Mesenchymal stem cell (in vitro differentiated cells and primary cell): ENCODE measurements at regions not wholly inside any gene's neighbourhood (a gene's known extent, or its start where the extent isn't known, plus 50 kb on each side); places are given as distances from the start of the nearest gene placed in this dataset.

Experiments
- DNase-seq: peaks from one replicate; pipeline ENCODE4 v3.0.0-alpha.2; 2013
- H2AFZ ChIP-seq: one replicate; pipeline ENCODE4 v1.6.1; 2013; ENCODE audit warnings: low read depth, mild to moderate bottlenecking, control low read depth, inconsistent platforms, low read length, moderate library complexity
- H2AK5ac ChIP-seq: 2 replicates; pipeline ENCODE4 v1.6.1; 2013; ENCODE audit warnings: low read length, moderate library complexity, mild to moderate bottlenecking, inconsistent platforms; ENCODE audit not compliant: severe bottlenecking
- H2BK120ac ChIP-seq: one replicate; pipeline ENCODE4 v1.6.1; 2013; ENCODE audit warnings: low read depth, mild to moderate bottlenecking, inconsistent platforms, low read length, moderate library complexity
- H2BK12ac ChIP-seq, 2 experiments: one replicate each; pipeline ENCODE4 v1.6.1; 2013; ENCODE audit warnings: inconsistent platforms in 2 of 2, low read length in 2 of 2, mild to moderate bottlenecking in 2 of 2, moderate library complexity in 2 of 2, control low read depth in 1 of 2
- H2BK15ac ChIP-seq: one replicate; pipeline ENCODE4 v1.6.1; 2013; ENCODE audit warnings: mild to moderate bottlenecking, low read depth, inconsistent platforms; ENCODE audit not compliant: poor library complexity, severe bottlenecking
- H2BK5ac ChIP-seq: 2 replicates; pipeline ENCODE4 v1.6.1; 2013; ENCODE audit warnings: low read depth, mild to moderate bottlenecking, low read length, control low read depth, inconsistent platforms; ENCODE audit not compliant: poor library complexity, severe bottlenecking
- H3K14ac ChIP-seq, 2 experiments: one replicate each; pipeline ENCODE4 v1.6.1; 2013; ENCODE audit warnings: inconsistent platforms in 2 of 2, low read length in 2 of 2, control low read depth in 1 of 2, mild to moderate bottlenecking in 1 of 2, moderate library complexity in 1 of 2
- H3K18ac ChIP-seq, 2 experiments: one replicate each; pipeline ENCODE4 v1.6.1; 2013; ENCODE audit warnings: inconsistent platforms in 2 of 2, low read length in 2 of 2, control low read depth in 1 of 2, low read depth in 1 of 2, mild to moderate bottlenecking in 1 of 2
- H3K23ac ChIP-seq, 2 experiments: one replicate each; pipeline ENCODE4 v1.6.1; 2013; ENCODE audit warnings: inconsistent platforms in 2 of 2, low read length in 2 of 2, mild to moderate bottlenecking in 2 of 2, moderate library complexity in 2 of 2, control low read depth in 1 of 2
- H3K27ac ChIP-seq: 2 replicates; pipeline ENCODE4 v1.5.1; 2013; ENCODE audit warnings: mild to moderate bottlenecking, moderate library complexity, low read length, control low read depth, inconsistent platforms; ENCODE audit not compliant: poor library complexity, severe bottlenecking
- H3K27me3 ChIP-seq, 2 experiments: 2 replicates each; pipeline versions ENCODE4 v1.6.1 to v1.7.0; 2013; ENCODE audit warnings: low read length in 2 of 2, mild to moderate bottlenecking in 2 of 2, moderate library complexity in 2 of 2, control low read depth in 1 of 2, inconsistent platforms in 1 of 2; ENCODE audit not compliant: control insufficient read depth in 1 of 2, insufficient read depth in 1 of 2
- H3K36me3 ChIP-seq, 2 experiments: 2 replicates each; pipeline versions ENCODE4 v1.6.1 to v1.7.0; 2013; ENCODE audit warnings: low read length in 2 of 2, control low read depth in 1 of 2, inconsistent platforms in 1 of 2, low read depth in 1 of 2, mild to moderate bottlenecking in 1 of 2; ENCODE audit not compliant: insufficient read depth in 2 of 2, control insufficient read depth in 1 of 2
- H3K4ac ChIP-seq, 2 experiments: one replicate each; pipeline ENCODE4 v1.6.1; 2013; ENCODE audit warnings: inconsistent platforms in 2 of 2, low read length in 2 of 2, mild to moderate bottlenecking in 2 of 2, moderate library complexity in 2 of 2, control low read depth in 1 of 2, low read depth in 1 of 2
- H3K4me1 ChIP-seq: 2 replicates; pipeline ENCODE4 v1.6.1; 2013; ENCODE audit warnings: low read depth, low read length, control low read depth; ENCODE audit not compliant: control insufficient read depth, insufficient read depth
- H3K4me2 ChIP-seq: 2 replicates; pipeline ENCODE4 v1.6.1; 2013; ENCODE audit warnings: low read length, mild to moderate bottlenecking, inconsistent platforms; ENCODE audit not compliant: poor library complexity, severe bottlenecking
- H3K4me3 ChIP-seq, 2 experiments: 2 replicates each; pipeline versions ENCODE4 v1.5.1 to v1.7.0; 2013; ENCODE audit warnings: low read length in 2 of 2, mild to moderate bottlenecking in 2 of 2, control low read depth in 1 of 2, low read depth in 1 of 2; ENCODE audit not compliant: insufficient read depth in 1 of 2
- H3K79me1 ChIP-seq: replicated peaks from 2 replicates; pipeline ENCODE4 v1.6.1; 2013; ENCODE audit warnings: mild to moderate bottlenecking, control low read depth, low read length, inconsistent platforms; ENCODE audit not compliant: poor library complexity, severe bottlenecking
- H3K9ac ChIP-seq: 2 replicates; pipeline ENCODE4 v1.7.0; 2013; ENCODE audit warnings: mild to moderate bottlenecking, low read length, moderate library complexity
- H3K9me3 ChIP-seq: 2 replicates; pipeline ENCODE4 v1.7.0; 2013; ENCODE audit warnings: mild to moderate bottlenecking, low read length; ENCODE audit not compliant: control insufficient read depth
- H4K8ac ChIP-seq: one replicate; pipeline ENCODE4 v1.6.1; 2013; ENCODE audit warnings: inconsistent platforms, mild to moderate bottlenecking, low read length, moderate library complexity
- H4K91ac ChIP-seq: one replicate; pipeline ENCODE4 v1.6.1; 2013; ENCODE audit warnings: mild to moderate bottlenecking, low read length, inconsistent platforms
- whole genome bisulfite sequencing: methylation state at CpG from one replicate; pipeline ENCODE4 v1.1.7; 2013; ENCODE audit warnings: mixed read lengths; 5-methylcytosine and 5-hydroxymethylcytosine counted together

DNA sequence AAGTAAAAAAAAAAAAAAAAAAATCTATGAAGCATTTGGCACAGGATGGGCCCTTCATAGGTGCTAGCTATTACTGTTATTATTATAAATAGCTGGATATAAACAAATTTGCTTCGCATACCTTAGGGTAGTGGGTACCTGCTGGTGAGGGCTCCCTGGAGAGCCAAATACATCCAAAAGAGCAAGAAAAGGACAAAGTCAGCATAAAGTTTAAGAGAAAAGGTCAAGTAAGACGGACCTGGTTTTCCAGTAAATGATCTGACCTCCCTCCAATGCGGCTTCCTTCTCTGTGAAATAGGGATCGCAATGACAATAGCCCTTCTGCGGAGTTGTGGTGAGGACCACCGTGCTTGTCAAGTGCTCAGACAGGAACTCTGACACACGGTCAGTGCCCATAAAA lies 214.5 kb downstream of the SNX10 start:
- Histone ChIP-seq H2AK5ac (no peak overlapping the region), H3K18ac (no peak overlapping the region), H2AFZ (no peak overlapping the region), H3K23ac (no peak overlapping the region), H2BK5ac (no peak overlapping the region), H2BK120ac (no peak overlapping the region), H3K79me1 (no peaks in the 10 kb centered on the region), H3K4me2 (no peak overlapping the region), H3K4me3 (no peak overlapping the region), H3K36me3 (no peaks in the 10 kb centered on the region), H3K4ac (no peak overlapping the region), H2BK12ac (no peak overlapping the region), H3K9ac (no peak overlapping the region), H2BK15ac (no peak overlapping the region), H3K9me3 (no peaks in the 10 kb centered on the region), H3K14ac (no peak overlapping the region), H4K91ac (no peak overlapping the region), H3K27me3 (peaks cover 30 to 47% of the 10 kb centered on the region in 2 experiments), H4K8ac (no peak overlapping the region), H3K27ac (no peak overlapping the region), H3K4me1 (no peaks in the 10 kb centered on the region)
- 80% methylated on average over 7 of the region's 7 CpGs for WGBS
- DNase-seq = no peak

DNA sequence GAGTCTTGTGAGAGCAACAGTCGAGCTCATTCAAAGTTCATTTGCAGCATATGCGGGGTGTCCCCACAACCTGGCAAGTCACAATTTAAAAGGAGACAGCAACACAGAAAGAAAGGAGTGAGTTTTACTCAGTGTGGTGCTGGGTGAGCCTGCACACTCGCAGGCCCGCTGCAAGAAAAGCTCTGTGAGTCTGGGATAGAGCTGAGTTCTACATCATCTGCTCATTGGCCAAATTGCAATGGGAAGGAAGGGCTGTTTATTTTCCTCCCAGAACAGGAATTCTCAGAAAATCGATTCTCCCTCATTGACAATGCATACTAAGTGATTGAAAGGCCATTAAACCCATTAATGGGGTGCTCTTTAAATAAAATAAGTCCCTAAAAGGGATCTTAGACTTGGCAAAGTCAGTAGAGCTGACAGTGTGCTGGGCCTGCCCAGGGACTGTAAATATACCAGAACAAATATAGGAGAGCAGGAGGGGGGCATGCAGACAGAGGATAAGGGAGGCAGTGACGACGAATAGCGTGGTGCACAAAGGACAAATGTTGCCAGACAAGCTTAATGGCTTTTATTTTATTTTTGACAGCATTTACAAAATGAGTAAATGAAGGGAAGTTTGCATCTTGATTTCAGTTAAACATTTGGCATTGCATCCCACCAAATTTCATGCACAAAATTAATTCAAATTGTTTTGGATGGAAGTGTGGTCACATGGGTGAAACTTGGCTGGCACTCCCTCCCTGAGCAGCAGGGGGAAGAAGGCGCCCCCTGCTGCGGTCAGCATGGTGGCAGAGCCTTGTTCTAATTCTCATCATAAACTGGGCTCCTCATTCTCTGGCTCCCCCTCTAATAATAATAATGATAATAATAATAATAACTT lies 215.7 kb downstream of the SNX10 start:
- H3K4me2 ChIP-seq = no peak overlapping the region

DNA sequence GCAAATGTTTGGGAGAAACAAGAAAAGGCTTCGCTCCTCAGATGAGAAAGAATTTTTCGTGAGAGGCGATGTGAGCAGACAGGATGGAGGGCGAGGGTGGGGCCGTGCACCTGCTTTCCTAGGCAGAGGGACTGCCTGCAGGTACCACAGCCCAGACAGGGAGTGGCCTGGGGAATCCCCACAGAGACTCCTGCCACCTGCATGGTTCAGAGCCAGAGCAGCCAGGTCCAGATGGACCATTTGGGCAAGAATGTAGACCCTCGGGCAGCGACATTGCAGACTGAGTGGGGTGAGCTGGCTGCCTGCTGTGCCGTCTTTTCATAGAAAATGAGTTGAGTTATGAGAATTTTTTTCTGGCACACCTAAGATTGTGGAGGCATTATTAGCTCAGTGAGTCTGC lies 216.8 kb downstream of the SNX10 start:
- H4K8ac ChIP-seq = no peak overlapping the region
- no peaks in the 10 kb centered on the region for H3K9me3 ChIP-seq
- no peak overlapping the region for H2BK12ac ChIP-seq
- DNase-seq = no peak
- H3K27me3 ChIP-seq = peaks cover 24 to 46% of the 10 kb centered on the region in 2 experiments
- H4K91ac ChIP-seq = no peak overlapping the region
- H3K36me3 ChIP-seq = no peaks in the 10 kb centered on the region
- H2BK120ac ChIP-seq = no peak overlapping the region
- H2BK15ac ChIP-seq = no peak overlapping the region
- no peaks in the 10 kb centered on the region for H3K79me1 ChIP-seq
- H3K23ac ChIP-seq = no peak overlapping the region
- H3K14ac ChIP-seq = no peak overlapping the region
- no peak overlapping the region for H3K18ac ChIP-seq
- H3K4me3 ChIP-seq = no peak overlapping the region
- H3K4ac ChIP-seq = no peak overlapping the region
- H3K27ac ChIP-seq = no peak overlapping the region
- H3K4me1 ChIP-seq = no peaks in the 10 kb centered on the region
- H3K9ac ChIP-seq = no peak overlapping the region
- H2BK5ac ChIP-seq = no peak overlapping the region
- no peak overlapping the region for H2AK5ac ChIP-seq
- 85% methylated on average over 8 of the region's 8 CpGs for WGBS
- no peak overlapping the region for H2AFZ ChIP-seq
- no peak overlapping the region for H3K4me2 ChIP-seq

More for the DNA sequence above, 215.7 kb downstream of the SNX10 start:
- no peaks in the 10 kb centered on the region for H3K4me1 ChIP-seq
- no peak overlapping the region for H2BK120ac ChIP-seq
- H3K23ac ChIP-seq = no peak overlapping the region
- no peak overlapping the region for H2BK15ac ChIP-seq
- no peak overlapping the region for H3K4ac ChIP-seq
- no peak overlapping the region for H4K91ac ChIP-seq
- H3K9ac ChIP-seq = no peak overlapping the region
- H2AFZ ChIP-seq = no peak overlapping the region
- no peaks in the 10 kb centered on the region for H3K9me3 ChIP-seq
- no peaks in the 10 kb centered on the region for H3K79me1 ChIP-seq
- no peak overlapping the region for H2BK5ac ChIP-seq
- DNase-seq = no peak
- H3K27ac ChIP-seq = no peak overlapping the region
- H4K8ac ChIP-seq = no peak overlapping the region
- H3K14ac ChIP-seq = no peak overlapping the region
- H3K18ac ChIP-seq = no peak overlapping the region
- 72% methylated on average over 7 of the region's 10 CpGs for WGBS
- H2AK5ac ChIP-seq = no peak overlapping the region
- no peaks in the 10 kb centered on the region for H3K36me3 ChIP-seq
- H3K4me3 ChIP-seq = no peak overlapping the region
- H2BK12ac ChIP-seq = no peak overlapping the region
- peaks cover 34 to 52% of the 10 kb centered on the region in 2 experiments for H3K27me3 ChIP-seq

DNA sequence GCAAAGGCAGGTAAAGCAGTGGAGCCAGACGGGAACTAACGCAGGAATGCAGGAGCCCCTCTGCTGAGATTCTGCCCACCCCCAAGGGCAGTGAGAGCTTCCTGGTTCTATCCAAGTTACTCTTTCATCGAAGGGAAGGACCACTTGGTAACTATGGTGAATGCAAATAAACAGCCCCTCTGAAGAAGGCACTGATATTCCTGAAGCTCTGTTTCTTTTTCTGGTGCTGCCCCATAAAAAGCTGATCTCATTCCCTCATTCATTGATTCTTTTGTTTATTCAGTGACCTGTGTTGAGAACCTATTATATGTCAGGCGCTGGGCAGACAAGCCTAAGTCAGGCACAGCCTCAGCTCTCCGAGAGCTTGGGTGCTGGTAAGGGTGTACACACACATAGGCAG lies 217.3 kb downstream of the SNX10 start:
- H3K27me3 ChIP-seq = peaks cover 26 to 43% of the 10 kb centered on the region in 2 experiments
- H2BK5ac ChIP-seq = no peak overlapping the region
- H3K9me3 ChIP-seq = no peaks in the 10 kb centered on the region
- no peak overlapping the region for H3K23ac ChIP-seq
- H3K14ac ChIP-seq = no peak overlapping the region
- no peak overlapping the region for H4K8ac ChIP-seq
- no peak overlapping the region for H2AFZ ChIP-seq
- H3K79me1 ChIP-seq = no peaks in the 10 kb centered on the region
- no peak overlapping the region for H4K91ac ChIP-seq
- H3K18ac ChIP-seq = no peak overlapping the region
- H3K36me3 ChIP-seq = no peaks in the 10 kb centered on the region
- no peak overlapping the region for H2BK15ac ChIP-seq
- H3K27ac ChIP-seq = no peak overlapping the region
- no peak overlapping the region for H3K4me3 ChIP-seq
- no peak overlapping the region for H2AK5ac ChIP-seq
- no peaks in the 10 kb centered on the region for H3K4me1 ChIP-seq
- DNase-seq = no peak
- no peak overlapping the region for H3K4ac ChIP-seq
- WGBS = 78% methylated on average over 3 of the region's 5 CpGs
- no peak overlapping the region for H2BK120ac ChIP-seq
- no peak overlapping the region for H3K9ac ChIP-seq
- H2BK12ac ChIP-seq = no peak overlapping the region
- no peak overlapping the region for H3K4me2 ChIP-seq
